HepG2 (cell line): ENCODE measurements at regions not wholly inside any gene's neighbourhood (a gene's known extent, or its start where the extent isn't known, plus 50 kb on each side); places are given as distances from the start of the nearest gene placed in this dataset.

Source experiments
- AHR ChIP-seq: IDR thresholded peaks from 2 replicates; pipeline ENCODE4 v1.6.1; 2018; ENCODE audit warnings: missing genetic modification reagents, missing compliant biosample characterization
- ATF4 ChIP-seq, 2 experiments: fragments of 450-650 bp in 1 of 2; sonication (generic) in 1 of 2; formaldehyde crosslinking; IDR thresholded peaks; 2 replicates each; pipeline versions ENCODE4 v1.5.0 to v1.8.0; 2020 to 2022; ENCODE audit warnings: mild to moderate bottlenecking in 1 of 2, missing genetic modification reagents in 1 of 2
- CEBPB ChIP-seq: IDR thresholded peaks from 2 replicates; pipeline ENCODE4 v1.6.1; 2011; ENCODE audit warnings: low read depth, low read length, improper control_type of control experiment, borderline replicate concordance
- CHD2 ChIP-seq: IDR thresholded peaks from 2 replicates; pipeline ENCODE4 v1.6.1; 2011; ENCODE audit warnings: low read depth, low read length, improper control_type of control experiment
- FIP1L1 ChIP-seq: fragments of 200-400 bp; formaldehyde crosslinking; IDR thresholded peaks from 2 replicates; pipeline ENCODE4 v1.6.1; 2018; ENCODE audit warnings: low read depth, mild to moderate bottlenecking, low read length, moderate library complexity, borderline replicate concordance; ENCODE audit not compliant: insufficient read depth
- FOXK1 ChIP-seq: sonication (generic); formaldehyde crosslinking; IDR thresholded peaks from 2 replicates; pipeline ENCODE4 v1.4.0; 2020; ENCODE audit warnings: low read depth, missing genetic modification reagents, borderline replicate concordance
- FOXP4 ChIP-seq: sonication (generic); formaldehyde crosslinking; IDR thresholded peaks from 2 replicates; pipeline ENCODE4 v1.4.0; 2020; ENCODE audit warnings: missing genetic modification reagents
- GATAD2A ChIP-seq: IDR thresholded peaks from 2 replicates; pipeline ENCODE4 v1.6.1; 2016
- MED1 ChIP-seq: sonication (generic); formaldehyde crosslinking; IDR thresholded peaks from 2 replicates; pipeline ENCODE4 v1.4.0; 2020; ENCODE audit warnings: missing genetic modification reagents
- SMC3 ChIP-seq: IDR thresholded peaks from 2 replicates; pipeline ENCODE4 v1.6.1; 2011; ENCODE audit warnings: low read length, improper control_type of control experiment
- STAT6 ChIP-seq: sonication (generic); formaldehyde crosslinking; IDR thresholded peaks from 2 replicates; pipeline ENCODE4 v1.4.0; 2020; ENCODE audit warnings: missing genetic modification reagents, mild to moderate bottlenecking, borderline replicate concordance
- TBX3 ChIP-seq: fragments of 450-650 bp; IDR thresholded peaks from 2 replicates; pipeline ENCODE4 v1.6.1; 2017; ENCODE audit warnings: antibody characterized with exemption, mild to moderate bottlenecking, inconsistent platforms, borderline replicate concordance
- ZBTB7B ChIP-seq: sonication (generic); formaldehyde crosslinking; IDR thresholded peaks from 2 replicates; pipeline ENCODE4 v1.4.0; 2020; ENCODE audit warnings: missing genetic modification reagents
- ZNF10 ChIP-seq: sonication (generic); formaldehyde crosslinking; IDR thresholded peaks from 2 replicates; pipeline ENCODE4 v1.4.0; 2020; ENCODE audit warnings: mild to moderate bottlenecking, low read depth, missing genetic modification reagents, borderline replicate concordance
- ZNF280D ChIP-seq: sonication (generic); formaldehyde crosslinking; IDR thresholded peaks from 2 replicates; pipeline ENCODE4 v1.5.1; 2020; ENCODE audit warnings: mild to moderate bottlenecking, missing genetic modification reagents
- ZNF362 ChIP-seq: sonication (generic); formaldehyde crosslinking; IDR thresholded peaks from 2 replicates; pipeline ENCODE4 v1.4.0; 2020; ENCODE audit warnings: missing genetic modification reagents, mild to moderate bottlenecking, borderline replicate concordance
- ZNF367 ChIP-seq: sonication (generic); formaldehyde crosslinking; IDR thresholded peaks from 2 replicates; pipeline ENCODE4 v1.4.0; 2020; ENCODE audit warnings: missing genetic modification reagents, borderline replicate concordance
- ZNF589 ChIP-seq: sonication (generic); formaldehyde crosslinking; conservative IDR thresholded peaks from 2 replicates; pipeline ENCODE4 v1.8.0; 2022; ENCODE audit warnings: mild to moderate bottlenecking, moderate library complexity, missing genetic modification reagents
- ZNF605 ChIP-seq: sonication (generic); formaldehyde crosslinking; IDR thresholded peaks from 2 replicates; pipeline ENCODE4 v1.8.0; 2022; ENCODE audit warnings: mild to moderate bottlenecking, missing genetic modification reagents
- ZNF678 ChIP-seq: sonication (generic); formaldehyde crosslinking; IDR thresholded peaks from 2 replicates; pipeline ENCODE4 v1.4.0; 2020; ENCODE audit warnings: mild to moderate bottlenecking, missing genetic modification reagents
- ZNF841 ChIP-seq: sonication (generic); formaldehyde crosslinking; IDR thresholded peaks from 2 replicates; pipeline ENCODE4 v1.8.1; 2023; ENCODE audit warnings: missing genetic modification reagents, borderline replicate concordance
- ZSCAN12 ChIP-seq: sonication (generic); formaldehyde crosslinking; IDR thresholded peaks from 2 replicates; pipeline ENCODE4 v1.9.0; 2021; ENCODE audit warnings: mild to moderate bottlenecking, missing genetic modification reagents

- no peak for TF ChIP-seq ZSCAN12
- peak; percentile 22; the same call in 1 of the 2 replicates for TF ChIP-seq ZNF362 (CRISPR knock-in tag)
- TF ChIP-seq ATF4 (CRISPR knock-in tag; IDR thresholded peaks at IDR 0.05) = peak in 1 of 2 experiments; percentile 25; a peak in 1 of 4 replicates
- TF ChIP-seq FIP1L1 = no peak
- TF ChIP-seq SMC3 = no peak
- TF ChIP-seq AHR = no peak
- TF ChIP-seq ZNF678 = no peak
- no peak for TF ChIP-seq CHD2
- TF ChIP-seq ZNF280D (CRISPR knock-in tag) = no peak
- no peak; the same call in 1 of the 2 replicates for TF ChIP-seq MED1 (CRISPR knock-in tag)
- no peak for TF ChIP-seq ZNF10
- peak; percentile 45; the same call in 1 of the 2 replicates for TF ChIP-seq FOXP4 (CRISPR knock-in tag)
- TF ChIP-seq ZNF605 (CRISPR knock-in tag) = no peak
- TF ChIP-seq STAT6 (CRISPR knock-in tag) = no peak
- TF ChIP-seq ZBTB7B (CRISPR knock-in tag) = no peak
- TF ChIP-seq TBX3 = no peak
- no peak for TF ChIP-seq ZNF841 (CRISPR knock-in tag)
- no peak for TF ChIP-seq ZNF367
- no peak for TF ChIP-seq ZNF589
- peak; percentile 82 for TF ChIP-seq GATAD2A (CRISPR knock-in tag)
- peak; percentile 52; the same call in 1 of the 2 replicates for TF ChIP-seq FOXK1 (CRISPR knock-in tag)
- peak; percentile 89 for TF ChIP-seq CEBPB
Observed at GRCh38 chr3:187964760-187965159, 189.2 kb upstream of the LPP start (continued).
